Smooth muscle cell (in vitro differentiated cells): ENCODE measurements at regions not wholly inside any gene's neighbourhood (a gene's known extent, or its start where the extent isn't known, plus 50 kb on each side); places are given as distances from the start of the nearest gene placed in this dataset.

ENCODE experiments used
- DNase-seq: peaks from one replicate; lab custom pipeline; 2025; ENCODE audit not compliant: unreplicated experiment; lab: John Stamatoyannopoulos, UW
- H2AFZ ChIP-seq: fragments of 200-600 bp; sonication (generic); 2 replicates; pipeline ENCODE4 v1.6.0; 2016; ENCODE audit warnings: antibody characterized with exemption, low read depth, mild to moderate bottlenecking
- H3F3A ChIP-seq: fragments of 200-600 bp; sonication (generic); 2 replicates; pipeline ENCODE4 v1.6.0; 2017; ENCODE audit warnings: antibody characterized with exemption, low read depth
- H3K27ac ChIP-seq: fragments of 200-600 bp; sonication (generic); 2 replicates; pipeline ENCODE4 v1.5.1; 2016; ENCODE audit warnings: low read depth, mild to moderate bottlenecking
- H3K27me3 ChIP-seq: fragments of 200-600 bp; sonication (generic); 2 replicates; pipeline ENCODE4 v1.6.1; 2016; ENCODE audit warnings: low read depth, mild to moderate bottlenecking
- H3K36me3 ChIP-seq: fragments of 200-600 bp; sonication (generic); 2 replicates; pipeline ENCODE4 v1.5.1; 2016; ENCODE audit warnings: low read depth
- H3K4me1 ChIP-seq: fragments of 200-600 bp; sonication (generic); 2 replicates; pipeline ENCODE4 v1.5.1; 2016; ENCODE audit warnings: low read depth
- H3K4me2 ChIP-seq: fragments of 200-600 bp; sonication (generic); 2 replicates; pipeline ENCODE4 v1.6.0; 2016; ENCODE audit warnings: mild to moderate bottlenecking
- H3K4me3 ChIP-seq: fragments of 200-600 bp; sonication (generic); 2 replicates; pipeline ENCODE4 v1.5.1; 2016; ENCODE audit warnings: mild to moderate bottlenecking
- H3K79me2 ChIP-seq: fragments of 200-600 bp; sonication (generic); 2 replicates; pipeline ENCODE4 v1.6.0; 2016; ENCODE audit warnings: low read depth, mild to moderate bottlenecking
- H3K9ac ChIP-seq: fragments of 200-600 bp; sonication (generic); 2 replicates; pipeline ENCODE4 v1.6.0; 2016; ENCODE audit warnings: low read depth
- H3K9me3 ChIP-seq: fragments of 200-600 bp; sonication (generic); replicated peaks from 2 replicates; pipeline ENCODE4 v1.5.1; 2016; ENCODE audit warnings: low read depth
- H4K20me1 ChIP-seq: fragments of 200-600 bp; sonication (generic); 2 replicates; pipeline ENCODE4 v1.6.0; 2016; ENCODE audit warnings: low read depth
- WGBS: methylation state at CpG from one replicate; pipeline ENCODE4 v1.1.7; 2016; ENCODE audit warnings: low lambda C conversion rate; 5-methylcytosine and 5-hydroxymethylcytosine counted together
- TF ChIP-seq, protein P1 (sequence below): fragments of 200-600 bp; sonication (generic); IDR thresholded peaks from 2 replicates; pipeline ENCODE4 v1.5.1; 2017; ENCODE audit warnings: borderline replicate concordance, mild to moderate bottlenecking, antibody characterized with exemption; ENCODE audit not compliant: insufficient read depth, poor library complexity, severe bottlenecking

DNA sequence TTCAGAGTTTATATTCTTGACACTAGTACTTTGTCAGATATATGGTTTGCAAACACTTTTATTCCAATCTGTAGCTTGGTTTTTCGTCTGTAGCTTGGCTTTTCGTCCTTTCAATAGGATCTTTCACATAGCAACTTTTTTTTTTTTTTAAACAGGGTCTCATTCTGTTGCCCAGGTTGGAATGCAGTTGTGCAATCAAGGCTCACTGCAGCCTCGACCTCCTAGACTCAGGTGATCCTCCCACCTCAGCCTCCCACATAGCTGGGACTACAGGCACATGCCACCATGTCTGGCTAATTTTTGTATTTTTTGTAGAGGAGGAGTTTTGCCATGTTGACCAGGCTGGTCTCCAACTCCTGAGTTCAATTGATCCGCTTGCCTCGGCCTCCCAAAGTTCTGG is 460.4 kb upstream of the SOX5 start:
- Histone ChIP-seq H2AFZ (no peak overlapping the region), H3K27me3 (no peaks in the 10 kb centered on the region), H3K9me3 (no peaks in the 10 kb centered on the region), H3F3A (no peaks in the 10 kb centered on the region), H3K4me1 (no peaks in the 10 kb centered on the region), H3K4me3 (no peak overlapping the region), H3K36me3 (no peaks in the 10 kb centered on the region), H3K79me2 (peaks cover 7% of the 10 kb centered on the region), H3K9ac (no peak overlapping the region), H3K27ac (no peak overlapping the region), H3K4me2 (no peak overlapping the region), H4K20me1 (no peaks in the 10 kb centered on the region)
- 95% methylated on average over 5 of the region's 5 CpGs for WGBS
- TF ChIP-seq, protein P1, sequence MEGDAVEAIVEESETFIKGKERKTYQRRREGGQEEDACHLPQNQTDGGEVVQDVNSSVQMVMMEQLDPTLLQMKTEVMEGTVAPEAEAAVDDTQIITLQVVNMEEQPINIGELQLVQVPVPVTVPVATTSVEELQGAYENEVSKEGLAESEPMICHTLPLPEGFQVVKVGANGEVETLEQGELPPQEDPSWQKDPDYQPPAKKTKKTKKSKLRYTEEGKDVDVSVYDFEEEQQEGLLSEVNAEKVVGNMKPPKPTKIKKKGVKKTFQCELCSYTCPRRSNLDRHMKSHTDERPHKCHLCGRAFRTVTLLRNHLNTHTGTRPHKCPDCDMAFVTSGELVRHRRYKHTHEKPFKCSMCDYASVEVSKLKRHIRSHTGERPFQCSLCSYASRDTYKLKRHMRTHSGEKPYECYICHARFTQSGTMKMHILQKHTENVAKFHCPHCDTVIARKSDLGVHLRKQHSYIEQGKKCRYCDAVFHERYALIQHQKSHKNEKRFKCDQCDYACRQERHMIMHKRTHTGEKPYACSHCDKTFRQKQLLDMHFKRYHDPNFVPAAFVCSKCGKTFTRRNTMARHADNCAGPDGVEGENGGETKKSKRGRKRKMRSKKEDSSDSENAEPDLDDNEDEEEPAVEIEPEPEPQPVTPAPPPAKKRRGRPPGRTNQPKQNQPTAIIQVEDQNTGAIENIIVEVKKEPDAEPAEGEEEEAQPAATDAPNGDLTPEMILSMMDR: no peak
- DNase-seq: no peak

DNA sequence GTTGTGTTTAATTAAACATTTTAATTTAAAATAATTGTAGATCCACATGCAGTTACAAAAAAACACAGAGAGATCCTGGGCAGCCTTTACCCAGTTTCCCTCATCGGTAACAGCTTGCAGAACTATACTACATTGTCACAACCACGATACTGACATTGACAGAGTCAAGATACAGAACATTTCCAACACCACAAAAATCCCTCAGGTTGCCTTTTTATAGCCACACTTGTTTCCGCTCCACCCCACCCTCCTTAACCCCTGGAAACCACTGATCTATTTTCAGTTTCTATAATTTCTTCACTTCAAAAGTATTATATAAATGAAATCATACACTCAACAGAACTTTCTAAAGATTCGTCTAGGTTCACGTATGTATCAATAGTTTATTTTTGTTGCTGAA is 458.8 kb upstream of the SOX5 start:
- no peaks in the 10 kb centered on the region for H3K4me1 ChIP-seq
- no peaks in the 10 kb centered on the region for H3K9me3 ChIP-seq
- no peaks in the 10 kb centered on the region for H3F3A ChIP-seq
- peaks cover 5% of the 10 kb centered on the region for H3K79me2 ChIP-seq
- H2AFZ ChIP-seq: no peak overlapping the region
- H3K36me3 ChIP-seq: no peaks in the 10 kb centered on the region
- H3K4me3 ChIP-seq: no peak overlapping the region
- H3K4me2 ChIP-seq: no peak overlapping the region
- H3K9ac ChIP-seq: no peak overlapping the region
- H3K27me3 ChIP-seq: no peaks in the 10 kb centered on the region
- no peaks in the 10 kb centered on the region for H4K20me1 ChIP-seq
- no peak for DNase-seq
- TF ChIP-seq, protein P1: no peak
- no peak overlapping the region for H3K27ac ChIP-seq
- WGBS: 74% methylated on average over 5 of the region's 5 CpGs

DNA sequence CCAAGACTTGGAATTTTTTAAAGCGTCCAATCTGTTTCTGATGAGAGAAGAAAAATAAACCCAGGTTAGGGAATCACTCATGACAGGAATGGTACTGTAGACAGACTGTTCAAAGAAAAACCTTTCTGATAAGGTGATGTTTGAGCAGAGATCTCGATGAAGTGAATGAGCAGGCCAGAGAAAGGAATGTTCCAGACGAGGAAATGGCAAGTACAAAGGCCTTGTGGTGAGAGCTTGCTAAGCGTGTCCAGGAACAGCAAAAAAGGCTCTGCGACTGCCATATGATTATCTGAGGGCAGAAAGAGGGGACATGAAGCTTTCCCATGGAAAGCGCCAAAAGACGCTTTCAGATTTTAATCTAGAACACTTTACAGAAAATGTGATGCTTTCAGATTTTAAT is 458.4 kb upstream of the SOX5 start:
- H3K4me2 ChIP-seq: no peak overlapping the region
- no peak overlapping the region for H2AFZ ChIP-seq
- H3K36me3 ChIP-seq: no peaks in the 10 kb centered on the region
- peaks cover 6% of the 10 kb centered on the region for H3K79me2 ChIP-seq
- H3K4me3 ChIP-seq: no peak overlapping the region
- 60% methylated on average over 7 of the region's 7 CpGs for WGBS
- no peaks in the 10 kb centered on the region for H3F3A ChIP-seq
- no peak overlapping the region for H3K27ac ChIP-seq
- DNase-seq: no peak
- no peak overlapping the region for H3K9ac ChIP-seq
- no peaks in the 10 kb centered on the region for H4K20me1 ChIP-seq
- TF ChIP-seq, protein P1: no peak
- H3K4me1 ChIP-seq: no peaks in the 10 kb centered on the region
- H3K27me3 ChIP-seq: no peaks in the 10 kb centered on the region
- H3K9me3 ChIP-seq: no peaks in the 10 kb centered on the region

DNA sequence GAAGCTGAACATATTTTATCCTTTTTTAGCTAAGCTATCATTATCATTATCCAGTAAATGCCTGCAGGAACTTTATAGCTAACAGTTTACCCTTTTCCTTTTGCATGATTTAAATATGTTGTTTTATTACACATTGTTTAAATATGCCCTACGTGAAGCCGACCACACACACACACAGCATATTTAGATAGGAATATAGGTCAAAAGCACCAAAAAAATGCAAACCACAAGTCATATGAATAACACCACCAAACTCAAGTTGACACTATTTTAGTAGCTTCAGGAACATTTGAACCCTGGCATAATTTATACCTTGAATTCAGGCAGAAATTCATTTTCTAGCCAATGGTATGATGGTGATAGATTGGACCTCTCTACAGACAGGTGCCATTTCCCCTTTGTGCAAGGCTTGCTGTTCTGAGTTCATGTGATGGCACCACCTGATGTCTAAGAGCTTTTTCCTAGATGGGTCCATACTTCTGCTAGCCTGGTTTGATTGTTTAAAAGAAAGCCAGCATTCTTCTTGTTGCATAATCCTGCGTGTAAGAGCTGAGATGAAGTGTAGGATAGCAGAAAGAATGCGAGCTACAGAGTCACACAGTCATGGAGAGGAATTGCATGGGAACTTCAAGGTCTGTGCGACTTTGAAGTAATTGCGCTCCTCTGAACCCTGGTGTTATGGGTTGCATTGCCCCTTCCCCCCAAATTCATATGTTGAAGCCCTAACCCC is 454.8 kb upstream of the SOX5 start:
- no peaks in the 10 kb centered on the region for H3K36me3 ChIP-seq
- TF ChIP-seq, protein P1: no peak
- no peak overlapping the region for H3K9ac ChIP-seq
- H3K79me2 ChIP-seq: peaks cover 18% of the 10 kb centered on the region
- no peaks in the 10 kb centered on the region for H3K27me3 ChIP-seq
- DNase-seq: no peak
- H4K20me1 ChIP-seq: peaks cover 4% of the 10 kb centered on the region
- no peak overlapping the region for H3K27ac ChIP-seq
- H2AFZ ChIP-seq: no peak overlapping the region
- 58% methylated on average over 6 of the region's 6 CpGs for WGBS
- H3K9me3 ChIP-seq: no peaks in the 10 kb centered on the region
- peak overlapping the region; percentile 10 for H3K4me2 ChIP-seq
- no peak overlapping the region for H3K4me3 ChIP-seq
- no peaks in the 10 kb centered on the region for H3K4me1 ChIP-seq
- H3F3A ChIP-seq: no peaks in the 10 kb centered on the region
